ENCODE measurements at regions not wholly inside any gene's neighbourhood (a gene's known extent, or its start where the extent isn't known, plus 50 kb on each side); places are given as distances from the start of the nearest gene placed in this dataset.

DNA sequence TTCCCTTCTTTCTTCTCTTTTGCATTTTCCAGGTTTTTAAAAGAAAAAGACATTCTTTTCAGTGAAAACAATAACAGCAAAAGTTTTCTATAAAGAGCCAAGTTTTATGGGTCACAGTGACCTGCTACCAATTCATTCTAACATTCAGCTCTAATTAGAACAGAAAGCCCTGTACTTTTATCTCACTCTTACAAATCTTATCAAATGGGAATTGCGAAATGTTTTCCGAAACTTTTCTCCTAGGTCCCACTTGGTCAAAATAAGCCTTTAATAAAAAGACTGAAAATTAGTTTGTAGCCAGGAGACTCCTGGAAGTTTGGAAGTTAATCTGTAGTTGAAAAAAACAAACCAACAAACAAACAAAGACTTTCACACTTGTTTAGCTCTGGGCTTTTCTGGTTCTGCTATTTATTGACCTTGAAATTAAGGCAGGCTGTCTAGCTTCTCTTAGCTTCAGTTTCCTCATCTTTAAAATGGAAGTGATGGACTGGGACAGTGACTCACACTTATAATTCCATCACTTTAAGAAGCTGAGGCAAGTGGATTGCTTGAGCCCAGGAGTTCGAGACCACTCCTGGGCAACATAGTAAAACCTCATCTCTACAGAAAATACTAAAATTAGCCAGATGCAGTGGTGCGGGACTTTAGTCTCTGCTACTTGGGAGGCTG, 613.5 kb upstream of the CDH4 start:
- DNase-seq (ENCODE audit: low spot score): no peak

DNA sequence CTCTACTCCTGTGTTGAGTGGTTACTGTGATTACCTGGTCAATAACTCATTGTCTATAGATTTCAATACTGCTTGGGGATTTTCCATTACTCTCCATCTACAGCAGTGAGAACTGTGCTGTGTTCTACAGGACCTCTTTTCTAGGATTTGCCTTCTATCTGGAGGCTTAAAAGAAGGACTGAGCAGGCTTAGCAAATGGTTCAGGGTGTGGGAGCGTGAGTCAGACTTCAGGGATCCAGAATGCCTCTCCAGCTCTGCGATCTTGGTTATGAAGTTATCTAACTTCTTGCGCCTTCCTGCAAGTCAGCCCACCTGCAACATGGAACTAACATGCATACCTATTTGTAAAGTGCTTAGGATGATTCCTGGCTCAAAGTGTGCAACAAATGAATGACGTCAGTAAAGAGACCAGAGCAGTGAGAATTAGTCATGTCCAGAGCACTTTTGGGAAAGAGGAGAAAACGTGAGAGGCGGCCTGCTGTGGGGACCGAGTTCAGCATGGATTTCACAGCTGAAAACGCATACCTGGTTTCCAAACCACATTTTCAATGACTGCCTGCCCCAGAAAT, 610.1 kb upstream of the CDH4 start:
- no peak for DNase-seq (ENCODE audit: low spot score)

- DNase-seq (ENCODE audit: low spot score): no peak
Observed at GRCh38 chr20:60642541-60642940, 609.5 kb upstream of the CDH4 start.

DNA sequence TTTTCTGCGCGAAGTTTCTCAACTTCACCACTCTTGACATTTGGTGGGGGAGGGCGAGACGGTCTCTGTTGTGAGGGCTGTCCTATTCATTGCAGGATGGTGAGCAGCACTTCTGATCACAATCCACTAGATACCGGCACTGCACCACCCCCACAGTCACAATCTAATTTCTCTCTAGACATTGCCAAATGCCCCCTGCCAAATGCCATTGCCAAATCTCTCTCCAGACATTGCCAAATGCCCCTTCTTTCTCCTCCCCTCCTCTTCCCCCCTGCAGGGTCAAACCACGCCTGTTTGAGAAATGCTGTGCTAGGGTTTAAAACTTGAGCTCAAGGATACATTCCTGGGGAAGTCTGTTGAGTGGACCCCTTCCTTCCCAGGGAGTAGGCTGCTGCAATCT, 603.5 kb upstream of the CDH4 start:
- no peak for DNase-seq (ENCODE audit: low spot score)

GRCh38 chr20:60649541-60649940, 602.5 kb upstream of the CDH4 start:
- DNase-seq (ENCODE audit: low spot score): no peak

- DNase-seq (ENCODE audit: low spot score): no peak
Observed at GRCh38 chr20:60650087-60650486, 602.0 kb upstream of the CDH4 start.

DNA sequence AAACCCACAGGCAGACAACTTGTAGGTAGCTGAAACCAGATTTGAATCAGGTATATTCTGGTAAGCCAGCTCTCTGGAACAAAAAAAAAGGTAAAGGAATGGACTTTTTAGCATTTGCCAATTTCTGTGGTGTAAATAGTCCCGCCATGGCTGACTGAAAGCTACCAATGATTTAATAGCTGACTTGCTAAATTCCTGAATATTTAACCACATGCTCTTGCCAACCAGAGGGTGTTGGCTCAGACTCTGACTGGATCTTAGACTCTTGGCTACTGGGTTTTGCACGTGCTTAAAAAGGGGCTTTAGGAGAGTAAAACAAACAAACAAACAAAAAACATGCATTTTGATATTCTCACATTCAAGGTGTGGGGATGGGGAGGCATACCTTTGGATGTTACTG, 600.0 kb upstream of the CDH4 start:
- DNase-seq (ENCODE audit: low spot score): no peak

DNA sequence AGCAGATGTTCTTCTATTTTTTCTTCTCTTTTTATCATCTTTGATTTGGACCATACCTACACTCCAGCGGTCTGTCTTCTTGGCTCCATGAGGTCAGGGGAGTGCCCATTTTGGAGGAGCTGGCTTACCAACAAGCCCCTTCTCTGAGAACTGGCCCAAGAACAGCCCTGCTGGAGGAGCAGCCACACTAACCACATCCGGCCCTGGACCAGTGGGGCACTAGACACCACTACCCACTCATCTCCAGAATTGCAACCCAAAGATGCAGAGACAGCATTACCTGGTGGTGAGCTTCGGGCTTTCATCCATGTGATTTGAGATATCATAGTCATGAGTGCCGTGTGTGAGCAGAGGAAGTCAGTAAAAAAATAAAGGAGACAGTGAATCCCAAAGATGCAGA, 599.4 kb upstream of the CDH4 start:
- DNase-seq (ENCODE audit: low spot score): no peak

DNA sequence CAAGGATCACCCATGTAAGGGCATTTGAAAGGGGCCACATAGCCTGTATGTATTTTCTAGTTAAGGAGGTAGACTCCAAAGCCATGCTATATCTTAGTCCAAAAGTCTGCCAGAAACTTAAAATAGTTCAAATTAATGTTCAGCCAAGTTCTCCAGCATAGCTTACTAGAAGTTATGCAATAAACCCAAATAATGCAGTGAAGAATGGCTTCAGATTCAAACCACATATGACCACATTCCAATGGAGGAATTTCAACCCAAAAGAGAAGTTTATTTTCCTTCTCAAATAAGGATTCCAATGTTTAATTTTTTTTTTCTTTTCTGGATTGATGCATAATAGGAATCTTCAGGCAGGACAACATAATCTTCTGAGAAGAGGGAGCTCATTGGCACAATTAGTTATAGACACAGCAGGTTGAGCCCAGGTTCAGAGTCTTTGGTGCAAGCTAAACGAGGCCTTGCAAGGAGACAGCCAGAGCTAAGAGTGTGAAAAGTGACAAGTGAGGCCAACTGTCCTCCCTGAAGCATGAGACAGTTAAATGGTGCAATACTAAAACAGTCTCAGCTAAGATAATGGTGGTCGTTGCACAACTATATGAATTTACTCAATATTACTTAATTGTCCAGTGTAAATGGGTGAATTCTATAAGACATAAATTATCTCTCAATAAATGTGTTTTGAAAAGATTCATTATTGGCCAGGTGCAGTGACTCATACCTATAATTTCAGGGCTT, 598.8 kb upstream of the CDH4 start:
- no peak for DNase-seq (ENCODE audit: low spot score)

DNA sequence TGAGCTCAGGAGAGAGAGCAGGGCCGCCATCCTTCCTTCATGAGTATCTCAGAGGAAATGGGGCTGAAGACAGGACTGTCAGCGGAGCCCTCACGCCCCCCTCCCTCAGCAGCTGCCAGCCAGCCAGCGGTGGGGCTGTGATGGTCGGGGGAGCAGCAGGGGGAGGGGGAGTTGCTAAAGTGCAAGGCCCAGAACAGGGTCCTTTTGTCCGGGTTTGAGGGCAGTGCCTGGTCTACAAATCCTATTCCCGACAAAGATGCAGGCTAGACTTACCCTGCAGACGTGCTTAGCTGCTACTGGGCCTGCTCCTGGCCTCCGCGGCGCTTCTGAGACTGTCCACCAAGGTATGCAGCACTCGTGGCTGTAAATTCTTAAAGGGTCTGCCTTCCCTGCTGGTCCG, 593.4 kb upstream of the CDH4 start:
- no peak for DNase-seq (ENCODE audit: low spot score)

DNA sequence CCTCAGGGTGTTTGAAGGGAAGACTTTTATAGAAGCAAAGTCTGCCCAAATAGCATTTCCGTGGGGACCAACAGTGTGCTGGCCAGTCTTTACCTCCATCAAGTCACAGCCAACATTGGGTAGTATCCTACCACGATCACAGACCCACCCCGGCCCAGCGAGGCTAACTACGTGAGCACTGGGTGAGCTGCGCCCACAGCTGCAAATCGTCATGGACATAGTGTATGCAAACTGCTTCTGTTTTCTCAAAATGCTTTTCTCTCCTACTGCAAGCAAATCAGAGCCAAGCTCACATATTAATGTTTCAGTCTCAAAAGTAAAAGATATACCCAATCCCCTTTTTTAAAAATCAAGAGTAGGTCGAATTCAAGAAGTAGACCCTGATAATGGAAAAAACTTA, 592.8 kb upstream of the CDH4 start:
- DNase-seq (ENCODE audit: low spot score): no peak

DNA sequence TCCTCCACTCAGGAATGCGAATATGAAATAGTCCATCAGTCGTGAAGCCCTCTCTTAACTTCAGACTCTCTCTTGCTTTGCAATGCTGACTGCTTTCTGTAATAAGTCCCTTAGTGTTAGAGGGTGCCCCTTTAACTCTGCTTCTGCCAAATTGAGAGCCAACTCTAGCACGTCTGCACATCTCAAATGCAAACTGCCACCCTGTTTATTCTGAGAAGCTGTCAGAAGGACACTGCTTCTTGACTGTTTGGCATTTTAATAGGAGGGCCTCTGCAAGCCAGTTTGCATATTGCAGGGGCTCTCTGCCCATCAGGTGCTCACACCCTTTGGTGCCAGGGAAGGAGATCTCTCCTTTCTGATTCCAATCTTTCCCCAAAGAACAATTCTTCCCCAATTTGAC, 589.8 kb upstream of the CDH4 start:
- no peak for DNase-seq (ENCODE audit: low spot score)

DNA sequence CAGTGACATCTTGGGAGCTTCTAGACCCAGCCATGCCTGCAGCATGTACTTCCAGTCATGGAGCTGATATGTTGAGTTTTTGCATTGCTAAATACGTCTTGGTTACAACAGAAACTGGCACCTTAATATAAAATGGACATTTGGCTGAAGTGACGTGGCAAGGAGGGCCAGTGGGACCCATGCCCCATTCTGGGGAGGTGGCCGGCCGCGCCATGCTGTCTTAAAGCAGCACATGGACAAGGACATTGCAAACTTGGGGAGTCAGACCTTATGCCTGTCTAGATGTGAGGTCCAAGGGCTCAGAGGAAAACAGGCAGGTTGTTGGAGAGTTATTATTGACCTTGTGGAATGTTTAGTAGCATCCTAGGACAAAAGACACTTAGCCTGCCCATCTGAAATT, 588.0 kb upstream of the CDH4 start:
- no peak for DNase-seq (ENCODE audit: low spot score)

- DNase-seq (ENCODE audit: low spot score): no peak
Observed at GRCh38 chr20:60667641-60668040, 584.4 kb upstream of the CDH4 start.

GRCh38 chr20:60669211-60669610, 582.9 kb upstream of the CDH4 start:
- DNase-seq (ENCODE audit: low spot score): no peak

DNA sequence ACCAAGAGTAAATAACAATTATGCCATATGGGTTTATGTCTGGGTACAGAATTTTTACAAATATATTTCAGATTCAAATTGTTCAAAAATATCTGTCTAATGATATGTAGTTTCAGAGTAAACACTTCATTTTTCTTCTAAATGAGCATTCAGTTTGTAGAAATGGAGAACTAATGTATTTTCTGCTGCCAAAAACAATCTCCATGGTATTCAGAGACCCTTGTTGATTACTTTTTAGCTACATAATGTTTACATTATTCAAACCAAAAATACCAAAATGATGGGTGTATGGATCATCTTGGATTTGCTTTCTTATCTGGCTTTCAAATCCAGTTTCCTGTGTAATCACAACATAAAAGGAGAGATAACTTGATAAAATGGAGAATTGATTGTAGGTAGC, 576.0 kb upstream of the CDH4 start:
- no peak for DNase-seq (ENCODE audit: low spot score)

- no peak for DNase-seq (ENCODE audit: low spot score)
Observed at GRCh38 chr20:60677819-60678218, 574.2 kb upstream of the CDH4 start.

DNA sequence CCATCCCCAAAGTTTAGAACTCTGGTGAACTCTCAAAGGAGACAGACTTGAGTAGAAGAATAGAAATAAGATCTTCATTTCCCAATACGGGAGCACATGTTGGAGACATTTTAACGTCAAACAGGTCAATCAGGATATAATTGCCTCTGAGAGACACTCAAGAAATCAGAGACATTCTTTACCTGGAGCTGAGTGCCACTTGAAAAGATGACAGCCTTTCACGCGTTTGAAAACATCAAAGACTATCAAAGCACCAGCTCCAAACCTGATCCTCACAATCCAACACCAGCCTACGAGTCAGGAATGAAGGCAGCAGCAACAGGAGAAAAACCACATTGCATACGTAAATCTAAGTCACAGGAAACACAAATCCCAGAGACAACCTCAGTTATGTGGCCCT, 571.5 kb upstream of the CDH4 start:
- DNase-seq (ENCODE audit: low spot score): no peak

- DNase-seq (ENCODE audit: low spot score): no peak
Observed at GRCh38 chr20:60687213-60687612, 564.8 kb upstream of the CDH4 start.

DNA sequence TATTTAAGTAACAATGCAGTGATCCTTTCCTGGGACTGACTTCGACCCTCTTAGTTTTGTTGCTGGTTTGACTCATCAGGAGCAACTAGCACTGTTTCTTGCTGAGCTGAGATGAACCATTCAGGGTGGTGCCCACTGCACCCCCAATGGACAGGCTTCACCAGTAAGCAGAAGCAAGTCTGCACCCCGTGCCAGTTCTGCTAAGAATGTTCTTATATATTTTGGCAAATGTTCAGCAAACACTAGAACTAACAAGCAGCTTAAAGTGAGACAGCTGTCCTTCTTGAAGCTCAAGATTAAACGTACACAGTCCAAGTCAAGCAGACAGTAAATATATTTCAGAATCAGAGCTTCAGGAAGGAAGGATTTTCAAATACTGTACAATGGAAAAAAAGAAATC, 561.3 kb upstream of the CDH4 start:
- DNase-seq (ENCODE audit: low spot score): no peak

DNA sequence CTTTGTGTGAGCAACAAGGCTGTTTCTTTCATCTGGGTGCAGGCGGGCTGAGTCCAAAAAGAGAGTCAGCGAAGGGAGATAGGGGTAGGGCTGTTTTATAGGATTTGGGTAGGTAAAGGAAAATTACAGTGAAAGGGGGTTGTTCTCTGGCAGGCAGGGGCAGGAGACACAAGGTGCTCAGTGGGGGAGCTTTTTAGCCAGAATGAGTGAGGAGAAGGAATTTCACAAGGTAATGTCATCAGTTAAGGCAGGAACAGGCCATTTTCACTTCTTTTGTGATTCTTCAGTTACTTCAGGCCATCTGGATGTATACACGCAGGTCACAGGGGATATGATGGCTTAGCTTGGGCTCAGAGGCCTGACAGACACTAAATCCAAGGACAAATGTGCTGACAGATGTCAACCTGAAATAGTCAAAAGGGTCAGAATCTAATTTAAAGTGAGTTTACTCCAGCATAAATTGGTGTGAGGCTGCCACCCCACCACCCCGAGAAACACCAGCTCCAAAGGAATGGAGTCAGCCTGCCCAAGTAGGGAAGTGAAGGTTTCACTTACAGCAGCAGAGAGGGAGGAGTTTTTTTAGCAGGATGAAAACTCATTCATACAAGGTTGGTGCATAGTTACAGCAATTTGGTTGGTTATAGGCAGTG, 560.0 kb upstream of the CDH4 start:
- DNase-seq (ENCODE audit: low spot score): no peak

DNA sequence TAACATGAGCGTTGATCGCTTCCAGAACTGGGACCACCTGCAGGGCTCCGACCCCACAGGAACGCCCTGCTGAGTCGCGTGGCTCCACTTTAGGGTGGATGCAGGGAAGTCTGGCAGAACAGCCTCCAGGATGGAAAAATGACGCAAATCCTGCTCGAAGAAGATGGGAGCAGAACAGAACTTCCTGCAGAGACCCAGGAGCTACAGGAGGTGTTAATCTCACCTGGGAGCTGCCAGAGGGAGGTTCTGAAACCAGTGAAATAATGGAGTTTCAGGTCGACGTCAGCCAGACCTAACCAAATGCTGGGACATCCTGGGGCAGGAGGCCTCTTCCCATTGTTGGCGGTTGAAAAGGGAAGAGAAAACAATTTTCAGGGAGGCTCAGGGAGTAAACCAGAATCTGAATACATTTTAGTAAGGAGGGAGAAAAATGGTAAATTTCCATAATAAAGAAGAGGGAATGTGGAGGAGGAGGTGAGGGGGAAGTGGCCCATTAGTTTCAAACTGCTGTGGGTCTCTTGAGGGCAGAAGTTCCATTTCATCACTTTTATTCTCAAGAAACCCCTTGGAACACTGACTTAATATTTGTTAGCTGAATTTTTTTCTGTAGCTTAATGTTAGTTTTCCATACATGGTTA, 558.4 kb upstream of the CDH4 start:
- DNase-seq (ENCODE audit: low spot score): no peak

DNA sequence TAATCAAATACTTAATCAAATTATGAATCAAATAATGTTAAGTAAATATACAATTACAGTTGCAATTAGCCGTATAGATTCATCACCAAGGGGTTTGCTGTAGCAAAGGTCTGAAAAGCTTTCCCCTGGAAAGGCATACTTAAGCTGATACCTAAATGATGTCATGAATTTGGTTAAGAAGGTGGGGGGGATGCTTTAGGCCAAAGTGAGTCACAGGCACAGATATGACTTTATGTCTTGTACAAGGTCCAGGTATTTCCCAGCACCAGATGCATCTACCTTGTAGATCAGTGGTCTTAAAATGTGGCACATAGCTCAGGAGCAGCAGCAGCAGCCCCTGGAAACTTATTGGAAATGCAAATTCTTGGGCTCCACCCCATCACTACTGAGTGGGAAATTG, 557.3 kb upstream of the CDH4 start:
- DNase-seq (ENCODE audit: low spot score): no peak
